Hepatocyte (in vitro differentiated cells): ENCODE measurements at regions not wholly inside any gene's neighbourhood (a gene's known extent, or its start where the extent isn't known, plus 50 kb on each side); places are given as distances from the start of the nearest gene placed in this dataset.

ENCODE experiments used
- DNase-seq: peaks from one replicate; pipeline ENCODE4 v3.0.0-alpha.2; 2016; ENCODE audit warnings: low spot score
- H2AFZ ChIP-seq: fragments of 200-600 bp; sonication (generic); 2 replicates; pipeline ENCODE4 v1.6.0; 2016; ENCODE audit warnings: antibody characterized with exemption, mild to moderate bottlenecking
- H3K27ac ChIP-seq: fragments of 200-600 bp; sonication (generic); 2 replicates; pipeline ENCODE4 v1.5.1; 2016; ENCODE audit warnings: mild to moderate bottlenecking
- H3K27me3 ChIP-seq: fragments of 200-600 bp; sonication (generic); 2 replicates; pipeline ENCODE4 v1.6.1; 2016
- H3K36me3 ChIP-seq: fragments of 200-600 bp; sonication (generic); replicated peaks from 2 replicates; pipeline ENCODE4 v1.5.1; 2016; ENCODE audit warnings: low read depth; ENCODE audit not compliant: insufficient read depth
- H3K4me1 ChIP-seq: fragments of 200-600 bp; sonication (generic); 2 replicates; pipeline ENCODE4 v1.5.1; 2016; ENCODE audit warnings: mild to moderate bottlenecking, moderate library complexity; ENCODE audit not compliant: insufficient read depth
- H3K4me2 ChIP-seq: fragments of 200-600 bp; sonication (generic); 2 replicates; pipeline ENCODE4 v1.6.0; 2016
- H3K4me3 ChIP-seq: fragments of 200-600 bp; sonication (generic); 2 replicates; pipeline ENCODE4 v1.5.1; 2016; ENCODE audit warnings: mild to moderate bottlenecking
- H3K79me2 ChIP-seq: fragments of 200-600 bp; sonication (generic); 2 replicates; pipeline ENCODE4 v1.6.0; 2017; ENCODE audit warnings: mild to moderate bottlenecking
- H3K9me2 ChIP-seq: fragments of 200-600 bp; sonication (generic); replicated peaks from 2 replicates; pipeline ENCODE4 v1.6.0; 2017; ENCODE audit warnings: mild to moderate bottlenecking; ENCODE audit not compliant: insufficient read depth
- H3K9me3 ChIP-seq: fragments of 200-600 bp; sonication (generic); 2 replicates; pipeline ENCODE4 v1.5.1; 2016; ENCODE audit warnings: low read depth, mild to moderate bottlenecking
- H4K20me1 ChIP-seq: fragments of 200-600 bp; sonication (generic); 2 replicates; pipeline ENCODE4 v1.6.0; 2016; ENCODE audit warnings: mild to moderate bottlenecking; ENCODE audit not compliant: insufficient read depth, poor library complexity, severe bottlenecking
- EZH2 ChIP-seq: fragments of 200-600 bp; sonication (generic); IDR thresholded peaks from 2 replicates; pipeline ENCODE4 v1.6.1; 2016; ENCODE audit warnings: antibody characterized with exemption, mild to moderate bottlenecking, borderline replicate concordance
- EZH2phosphoT487 ChIP-seq: fragments of 200-600 bp; sonication (generic); IDR thresholded peaks from one replicate; pipeline ENCODE4 v1.6.1; 2018; ENCODE audit warnings: antibody characterized with exemption, mild to moderate bottlenecking, low read depth, moderate library complexity; ENCODE audit not compliant: unreplicated experiment, severe bottlenecking
- WGBS: methylation state at CpG from one replicate; pipeline ENCODE4 v1.1.6; 2016; ENCODE audit warnings: low lambda C conversion rate; ENCODE audit errors: missing lambda C conversion rate; 5-methylcytosine and 5-hydroxymethylcytosine counted together
- TF ChIP-seq, protein P1 (sequence below): fragments of 200-600 bp; sonication (generic); IDR thresholded peaks from 2 replicates; pipeline ENCODE4 v1.5.1; 2016; ENCODE audit warnings: antibody characterized with exemption, mild to moderate bottlenecking; ENCODE audit not compliant: poor library complexity

DNA sequence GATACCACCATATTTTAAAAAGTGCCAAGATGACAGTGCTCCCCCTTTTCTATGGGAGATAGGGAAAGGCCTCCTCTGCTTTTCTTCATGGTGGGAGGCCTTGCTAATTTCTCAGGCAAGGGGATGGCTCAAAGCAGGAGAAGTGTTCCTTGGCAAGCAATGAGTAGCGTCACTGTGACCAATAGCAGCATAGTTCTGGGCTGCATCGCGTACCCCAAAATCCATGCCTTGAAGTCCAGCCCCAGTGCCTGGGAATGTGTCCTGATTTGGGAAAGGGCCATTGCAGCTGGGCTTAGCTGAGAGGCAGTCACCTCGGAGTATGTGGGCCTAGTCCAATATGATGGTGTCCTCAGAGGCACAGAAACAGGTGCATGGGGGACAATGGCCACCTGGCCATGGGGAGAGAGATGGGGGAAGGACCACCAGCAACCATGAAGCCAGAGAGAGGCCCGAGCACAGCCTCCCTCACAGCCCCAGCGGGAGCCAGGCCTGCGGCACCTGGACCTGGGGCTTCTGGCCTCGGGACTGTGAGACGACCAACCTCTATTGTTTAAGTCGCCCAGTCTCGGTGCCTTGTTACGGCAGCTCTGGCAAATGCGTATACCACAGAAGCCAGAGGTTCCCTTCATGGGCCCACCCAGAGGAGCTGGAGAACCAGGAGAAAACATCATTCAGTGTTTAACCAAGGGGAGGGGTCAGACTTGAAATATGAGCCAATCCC is 153.1 kb upstream of the RPS6KA2 start:
- Histone ChIP-seq H3K4me1 (no peaks in the 10 kb centered on the region), H3K9me3 (no peaks in the 10 kb centered on the region), H3K27me3 (no peaks in the 10 kb centered on the region), H3K9me2 (no peaks in the 10 kb centered on the region), H3K4me3 (no peak overlapping the region), H3K4me2 (no peak overlapping the region), H3K27ac (no peak overlapping the region), H3K36me3 (no peaks in the 10 kb centered on the region), H3K79me2 (no peaks in the 10 kb centered on the region), H4K20me1 (no peaks in the 10 kb centered on the region), H2AFZ (no peak overlapping the region)
- TF ChIP-seq, protein P1, sequence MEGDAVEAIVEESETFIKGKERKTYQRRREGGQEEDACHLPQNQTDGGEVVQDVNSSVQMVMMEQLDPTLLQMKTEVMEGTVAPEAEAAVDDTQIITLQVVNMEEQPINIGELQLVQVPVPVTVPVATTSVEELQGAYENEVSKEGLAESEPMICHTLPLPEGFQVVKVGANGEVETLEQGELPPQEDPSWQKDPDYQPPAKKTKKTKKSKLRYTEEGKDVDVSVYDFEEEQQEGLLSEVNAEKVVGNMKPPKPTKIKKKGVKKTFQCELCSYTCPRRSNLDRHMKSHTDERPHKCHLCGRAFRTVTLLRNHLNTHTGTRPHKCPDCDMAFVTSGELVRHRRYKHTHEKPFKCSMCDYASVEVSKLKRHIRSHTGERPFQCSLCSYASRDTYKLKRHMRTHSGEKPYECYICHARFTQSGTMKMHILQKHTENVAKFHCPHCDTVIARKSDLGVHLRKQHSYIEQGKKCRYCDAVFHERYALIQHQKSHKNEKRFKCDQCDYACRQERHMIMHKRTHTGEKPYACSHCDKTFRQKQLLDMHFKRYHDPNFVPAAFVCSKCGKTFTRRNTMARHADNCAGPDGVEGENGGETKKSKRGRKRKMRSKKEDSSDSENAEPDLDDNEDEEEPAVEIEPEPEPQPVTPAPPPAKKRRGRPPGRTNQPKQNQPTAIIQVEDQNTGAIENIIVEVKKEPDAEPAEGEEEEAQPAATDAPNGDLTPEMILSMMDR = no peak
- TF ChIP-seq EZH2phosphoT487 (no peak), EZH2 (no peak)
- DNase-seq = no peak
- 92% methylated on average over 13 of the region's 13 CpGs for WGBS

DNA sequence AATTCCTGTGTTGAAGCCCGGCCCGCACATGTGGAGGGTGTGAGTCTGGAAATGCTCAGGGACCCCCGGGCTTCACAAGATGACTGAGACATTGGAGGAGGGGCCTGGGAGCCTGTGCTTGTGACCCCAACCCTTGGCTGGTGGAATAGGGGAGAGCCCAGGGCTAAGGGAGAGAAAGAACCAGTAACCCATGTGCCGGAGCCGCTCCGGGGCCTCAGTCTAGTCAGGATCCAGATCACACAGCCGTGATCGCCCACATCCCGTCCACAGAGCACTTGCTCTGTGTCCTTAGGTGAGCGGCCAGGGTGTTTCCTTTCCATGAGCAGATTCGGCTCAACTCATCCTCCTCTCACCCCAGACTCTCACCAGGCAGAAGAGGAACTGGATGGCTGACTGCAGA is 152.3 kb upstream of the RPS6KA2 start:
- no peaks in the 10 kb centered on the region for H3K36me3 ChIP-seq
- H3K4me3 ChIP-seq = no peak overlapping the region
- H3K27me3 ChIP-seq = no peaks in the 10 kb centered on the region
- H3K9me2 ChIP-seq = no peaks in the 10 kb centered on the region
- no peaks in the 10 kb centered on the region for H3K79me2 ChIP-seq
- H3K27ac ChIP-seq = no peak overlapping the region
- H3K4me1 ChIP-seq = no peaks in the 10 kb centered on the region
- no peak overlapping the region for H3K4me2 ChIP-seq
- H4K20me1 ChIP-seq = no peaks in the 10 kb centered on the region
- DNase-seq = no peak
- TF ChIP-seq, protein P1 = no peak
- TF ChIP-seq EZH2 (no peak), EZH2phosphoT487 (no peak)
- H3K9me3 ChIP-seq = no peaks in the 10 kb centered on the region
- H2AFZ ChIP-seq = no peak overlapping the region
- 96% methylated on average over 11 of the region's 11 CpGs for whole genome bisulfite sequencing

DNA sequence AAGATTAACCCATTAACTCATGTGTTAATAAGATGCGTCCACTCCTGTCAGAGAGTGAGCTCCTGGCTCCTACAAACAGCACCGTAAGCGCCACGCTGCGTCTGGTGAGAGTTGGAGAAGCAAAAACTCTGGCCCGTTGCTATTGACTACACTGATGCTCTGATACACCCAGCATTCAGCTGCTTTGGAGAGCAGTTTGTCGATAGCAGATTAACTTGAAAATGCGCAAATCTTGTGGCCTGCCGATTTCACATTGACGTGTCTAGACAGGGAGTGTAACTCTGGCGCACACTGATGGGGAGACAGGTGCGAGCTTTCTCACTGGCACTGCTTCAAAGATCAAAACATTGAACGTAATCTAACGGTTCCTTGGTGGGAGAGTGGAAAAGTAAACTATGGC is 151.7 kb upstream of the RPS6KA2 start:
- H3K4me1 ChIP-seq = no peaks in the 10 kb centered on the region
- no peak overlapping the region for H3K27ac ChIP-seq
- no peak for DNase-seq
- H4K20me1 ChIP-seq = no peaks in the 10 kb centered on the region
- TF ChIP-seq EZH2phosphoT487 = no peak
- TF ChIP-seq, protein P1 = no peak
- no peak for TF ChIP-seq EZH2
- 93% methylated on average over 14 of the region's 14 CpGs for WGBS
- no peak overlapping the region for H2AFZ ChIP-seq
- H3K4me3 ChIP-seq = no peak overlapping the region
- H3K9me2 ChIP-seq = no peaks in the 10 kb centered on the region
- H3K9me3 ChIP-seq = no peaks in the 10 kb centered on the region
- no peak overlapping the region for H3K4me2 ChIP-seq
- no peaks in the 10 kb centered on the region for H3K27me3 ChIP-seq
- no peaks in the 10 kb centered on the region for H3K36me3 ChIP-seq
- no peaks in the 10 kb centered on the region for H3K79me2 ChIP-seq

DNA sequence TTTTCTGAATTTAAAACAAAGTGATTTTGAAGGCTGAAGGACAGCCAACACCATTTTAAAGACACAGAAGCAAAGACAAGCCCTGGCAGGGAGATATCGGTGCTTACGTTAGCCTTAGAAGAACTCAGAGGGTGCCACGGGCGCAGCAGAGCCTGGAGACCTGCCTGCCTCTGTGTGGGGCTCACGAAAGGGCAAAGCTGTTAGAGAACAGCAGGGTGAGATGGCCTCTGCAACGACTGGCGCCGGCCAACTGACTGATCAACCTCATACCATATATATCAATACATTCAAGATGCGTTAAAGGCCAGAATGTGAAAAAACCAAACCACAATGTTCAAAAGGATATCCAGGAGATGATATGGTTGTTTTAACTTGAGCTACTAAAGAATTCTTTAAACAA is 151.0 kb upstream of the RPS6KA2 start:
- Histone ChIP-seq H3K9me2 (no peaks in the 10 kb centered on the region), H2AFZ (no peak overlapping the region), H3K4me3 (no peak overlapping the region), H3K4me1 (no peaks in the 10 kb centered on the region), H3K27ac (no peak overlapping the region), H3K36me3 (no peaks in the 10 kb centered on the region), H3K9me3 (no peaks in the 10 kb centered on the region), H3K4me2 (no peak overlapping the region), H4K20me1 (no peaks in the 10 kb centered on the region), H3K27me3 (no peaks in the 10 kb centered on the region), H3K79me2 (no peaks in the 10 kb centered on the region)
- no peak for TF ChIP-seq EZH2
- TF ChIP-seq, protein P1 = no peak
- TF ChIP-seq EZH2phosphoT487 = no peak
- 90% methylated on average over 9 of the region's 9 CpGs for WGBS
- no peak for DNase-seq
